Colonic mucosa (tissue), 4 donors: ENCODE measurements at regions not wholly inside any gene's neighbourhood (a gene's known extent, or its start where the extent isn't known, plus 50 kb on each side); places are given as distances from the start of the nearest gene placed in this dataset.

Experiments used
- DNase-seq: peaks from one replicate; pipeline ENCODE4 v3.0.0-alpha.2; 2020
- H3K27ac ChIP-seq: fragments of 200-600 bp; one replicate; pipeline ENCODE4 v1.8.0; 2021
- H3K27me3 ChIP-seq: fragments of 200-600 bp; one replicate; pipeline ENCODE4 v1.8.0; 2021
- H3K36me3 ChIP-seq: fragments of 200-600 bp; one replicate; pipeline ENCODE4 v1.8.0; 2021
- H3K4me1 ChIP-seq: fragments of 200-600 bp; one replicate; pipeline ENCODE4 v1.8.0; 2021; ENCODE audit warnings: mild to moderate bottlenecking
- H3K4me3 ChIP-seq: fragments of 200-600 bp; one replicate; pipeline ENCODE4 v1.8.0; 2021
- H3K9ac ChIP-seq, 2 donors: one replicate each; pipeline ENCODE4 v1.7.0; 2013; ENCODE audit warnings: control low read depth in 2 of 2, low read depth in 2 of 2, low read length in 2 of 2
- H3K9me3 ChIP-seq: fragments of 200-600 bp; one replicate; pipeline ENCODE4 v1.8.0; 2021
- intact Hi-C: fragments of 100-400 bp; cut with DNase I; formaldehyde crosslinking; loops from one replicate; pipeline ENCODE4 v1.14.1; 2022
- TF ChIP-seq, protein P1 (sequence below): fragments of 200-600 bp; IDR thresholded peaks from one replicate; pipeline ENCODE4 v1.8.0; 2022; ENCODE audit warnings: antibody characterized with exemption, mild to moderate bottlenecking
- donor health status: healthy.
- donor health status: DM: no; HTN: no; CAD: no.
- donor health status: DM: no; HTN: no; CAD: no.

DNA sequence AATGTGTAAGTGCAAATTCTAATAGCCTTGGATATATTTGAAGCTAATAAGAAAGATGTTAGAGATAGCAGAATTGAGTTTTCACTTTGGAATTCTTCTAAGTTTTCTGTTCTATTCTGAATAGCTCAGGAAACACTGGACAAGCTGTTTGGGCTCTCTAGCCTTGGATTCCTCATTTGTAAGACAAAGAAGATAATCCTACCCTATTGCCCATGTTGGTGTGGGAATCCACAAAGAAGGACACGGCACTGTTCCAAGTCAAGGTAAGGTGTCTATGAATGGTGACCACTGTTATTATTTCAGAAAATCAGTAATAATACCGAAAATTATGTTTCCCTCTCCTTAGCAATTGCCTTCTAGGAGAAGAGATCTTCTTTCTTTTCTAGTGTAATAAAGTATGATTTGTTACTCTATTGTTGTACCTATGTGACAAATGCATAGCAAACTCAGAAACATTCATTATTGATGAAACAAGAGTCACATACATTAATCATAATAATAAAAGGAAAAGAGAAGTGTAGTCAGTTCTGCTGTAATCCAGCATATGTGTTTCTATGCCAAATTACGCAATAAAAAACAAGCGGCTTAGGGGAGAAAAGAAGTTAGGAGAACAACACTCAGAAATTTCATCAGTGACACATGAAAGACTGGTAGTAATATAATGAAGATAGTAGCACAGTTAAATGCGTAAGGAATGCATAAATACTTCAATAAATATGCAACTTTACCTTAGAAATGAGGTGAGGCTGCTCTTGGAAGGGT, 1012.3 kb upstream of the PHF14 start:
- Histone ChIP-seq H3K9ac (no peak overlapping the region), H3K4me1 (no peaks in the 10 kb centered on the region), H3K27me3 (no peaks in the 10 kb centered on the region), H3K4me3 (no peak overlapping the region), H3K36me3 (no peaks in the 10 kb centered on the region), H3K9me3 (no peaks in the 10 kb centered on the region), H3K27ac (no peak overlapping the region)
- TF ChIP-seq, protein P1, sequence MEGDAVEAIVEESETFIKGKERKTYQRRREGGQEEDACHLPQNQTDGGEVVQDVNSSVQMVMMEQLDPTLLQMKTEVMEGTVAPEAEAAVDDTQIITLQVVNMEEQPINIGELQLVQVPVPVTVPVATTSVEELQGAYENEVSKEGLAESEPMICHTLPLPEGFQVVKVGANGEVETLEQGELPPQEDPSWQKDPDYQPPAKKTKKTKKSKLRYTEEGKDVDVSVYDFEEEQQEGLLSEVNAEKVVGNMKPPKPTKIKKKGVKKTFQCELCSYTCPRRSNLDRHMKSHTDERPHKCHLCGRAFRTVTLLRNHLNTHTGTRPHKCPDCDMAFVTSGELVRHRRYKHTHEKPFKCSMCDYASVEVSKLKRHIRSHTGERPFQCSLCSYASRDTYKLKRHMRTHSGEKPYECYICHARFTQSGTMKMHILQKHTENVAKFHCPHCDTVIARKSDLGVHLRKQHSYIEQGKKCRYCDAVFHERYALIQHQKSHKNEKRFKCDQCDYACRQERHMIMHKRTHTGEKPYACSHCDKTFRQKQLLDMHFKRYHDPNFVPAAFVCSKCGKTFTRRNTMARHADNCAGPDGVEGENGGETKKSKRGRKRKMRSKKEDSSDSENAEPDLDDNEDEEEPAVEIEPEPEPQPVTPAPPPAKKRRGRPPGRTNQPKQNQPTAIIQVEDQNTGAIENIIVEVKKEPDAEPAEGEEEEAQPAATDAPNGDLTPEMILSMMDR, result no peak
- no peak for DNase-seq
- intact Hi-C loops, result no loop called here

GRCh38 chr7:9962742-9963141, 1010.9 kb upstream of the PHF14 start:
- Histone ChIP-seq H3K27ac (no peak overlapping the region), H3K9me3 (no peaks in the 10 kb centered on the region), H3K4me3 (no peak overlapping the region), H3K36me3 (no peaks in the 10 kb centered on the region), H3K9ac (no peak overlapping the region), H3K4me1 (no peaks in the 10 kb centered on the region), H3K27me3 (no peaks in the 10 kb centered on the region)
- TF ChIP-seq, protein P1, result no peak
- intact Hi-C loops, result no loop called here
- no peak for DNase-seq

DNA sequence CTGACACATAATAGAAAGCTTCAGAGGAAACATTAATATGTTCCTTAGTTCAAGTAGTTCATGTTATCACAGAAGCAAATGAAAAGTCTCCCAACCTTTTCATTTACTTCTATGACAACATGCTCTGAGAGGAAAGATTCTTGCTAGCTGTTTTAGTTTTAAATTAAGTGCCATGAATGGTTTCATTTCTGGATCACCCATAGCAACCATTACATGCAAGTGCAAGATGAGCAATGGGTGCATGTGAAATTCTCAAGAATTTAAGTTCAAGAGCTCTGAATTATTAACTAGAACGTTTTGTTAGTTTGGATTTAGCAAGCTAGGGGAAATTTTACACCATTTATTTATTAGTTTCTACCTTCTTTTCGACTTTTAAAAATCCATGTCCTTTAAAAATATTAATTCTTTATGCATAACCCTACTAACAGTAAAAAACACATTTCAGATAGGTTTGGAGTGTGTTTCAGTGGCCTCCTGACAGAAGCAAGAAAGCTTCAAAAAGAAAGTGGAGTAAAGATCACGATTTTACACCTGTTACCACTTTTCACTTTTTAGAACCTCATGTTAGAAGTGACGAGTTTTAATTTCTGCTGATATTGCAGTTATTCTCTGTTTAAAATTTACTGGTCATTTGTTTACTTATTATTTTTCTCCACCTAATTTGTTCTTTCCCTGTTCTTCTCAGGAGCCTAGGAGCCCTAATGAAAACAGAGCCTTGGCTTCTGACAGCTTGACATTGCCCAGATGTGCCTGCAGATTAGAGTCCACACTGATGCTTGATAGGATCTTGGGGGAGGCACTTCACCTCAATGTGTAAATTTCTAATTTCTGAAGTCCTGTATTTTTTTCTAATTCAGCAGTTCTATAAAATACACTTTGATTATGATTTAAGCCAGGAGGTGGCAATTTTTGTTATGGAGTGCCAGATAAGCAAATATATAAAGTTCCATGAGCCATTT, 995.3 kb upstream of the PHF14 start:
- TF ChIP-seq, protein P1, result no peak
- no peak overlapping the region for H3K4me3 ChIP-seq

GRCh38 chr7:9981742-9982349, 991.8 kb upstream of the PHF14 start:
- Histone ChIP-seq H3K4me1 (no peaks in the 10 kb centered on the region), H3K36me3 (no peaks in the 10 kb centered on the region), H3K27ac (no peak overlapping the region), H3K27me3 (no peaks in the 10 kb centered on the region), H3K9me3 (no peaks in the 10 kb centered on the region), H3K9ac (no peak overlapping the region), H3K4me3 (no peak overlapping the region)
- TF ChIP-seq, protein P1, result no peak
- DNase-seq, result no peak
- intact Hi-C loops, result no loop called here

More for the DNA sequence above, 995.3 kb upstream of the PHF14 start:
- H3K9me3 ChIP-seq, result no peaks in the 10 kb centered on the region
- H3K27me3 ChIP-seq, result no peaks in the 10 kb centered on the region
- H3K36me3 ChIP-seq, result no peaks in the 10 kb centered on the region
- H3K9ac ChIP-seq, result no peak overlapping the region
- intact Hi-C loops, result no loop called here
- DNase-seq, result no peak
- no peaks in the 10 kb centered on the region for H3K4me1 ChIP-seq
- no peak overlapping the region for H3K27ac ChIP-seq

DNA sequence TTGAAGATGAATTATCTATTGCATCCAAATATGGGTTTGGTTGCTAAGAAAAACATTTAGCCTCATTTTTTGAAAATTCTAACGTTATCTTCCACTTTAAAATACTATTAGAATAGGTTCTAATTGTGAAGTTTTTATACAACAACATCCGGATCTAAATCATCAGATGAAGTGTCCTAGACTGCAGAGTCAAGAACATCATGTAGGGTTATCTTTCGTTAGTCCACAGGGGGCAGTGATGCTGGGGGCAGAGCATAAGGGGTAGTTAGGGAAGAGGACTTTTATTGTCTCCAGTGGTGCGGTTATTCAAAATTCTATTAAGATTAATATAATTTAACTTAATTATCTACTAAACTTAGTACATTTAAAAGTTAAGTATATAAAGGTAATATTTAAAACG, 990.6 kb upstream of the PHF14 start:
- intact Hi-C loops, result no loop called here
- TF ChIP-seq, protein P1, result no peak

More for the DNA sequence above, 990.6 kb upstream of the PHF14 start:
- no peak overlapping the region for H3K4me3 ChIP-seq
- H3K27me3 ChIP-seq, result no peaks in the 10 kb centered on the region
- no peak overlapping the region for H3K9ac ChIP-seq
- no peak overlapping the region for H3K27ac ChIP-seq
- H3K9me3 ChIP-seq, result no peaks in the 10 kb centered on the region
- no peaks in the 10 kb centered on the region for H3K4me1 ChIP-seq
- DNase-seq, result no peak
- H3K36me3 ChIP-seq, result no peaks in the 10 kb centered on the region
